Upper lobe of left lung (tissue), 6 donors: ENCODE measurements at regions not wholly inside any gene's neighbourhood (a gene's known extent, or its start where the extent isn't known, plus 50 kb on each side); places are given as distances from the start of the nearest gene placed in this dataset.

Source experiments
- ATAC-seq, 2 donors: fragments of 200-7000 bp; cut with Tn5 transposase; one replicate each; pipeline ENCODE4 v1.9.1; 2022; ENCODE audit warnings: mild to moderate bottlenecking in 2 of 2, moderate library complexity in 2 of 2; ENCODE audit not compliant: low FRiP score in 2 of 2
- DNase-seq, 2 donors: peaks; one replicate each; pipeline ENCODE4 v3.0.0-alpha.2; 2019 to 2020
- H3K27ac ChIP-seq, 4 donors: fragments of 200-600 bp; sonication (generic); one replicate each; pipeline ENCODE4 v1.5.1; 2016 to 2019
- H3K27me3 ChIP-seq, 4 donors: fragments of 200-600 bp; sonication (generic); one replicate each; pipeline ENCODE4 v1.5.1; 2017 to 2019
- H3K36me3 ChIP-seq, 4 donors: fragments of 200-600 bp; sonication (generic); one replicate each; pipeline ENCODE4 v1.5.1; 2016 to 2019
- H3K4me1 ChIP-seq, 4 donors: fragments of 200-600 bp; sonication (generic); one replicate each; pipeline ENCODE4 v1.5.1; 2018 to 2019
- H3K4me3 ChIP-seq, 4 donors: fragments of 200-600 bp; sonication (generic); one replicate each; pipeline ENCODE4 v1.5.1; 2017 to 2019; ENCODE audit warnings: mild to moderate bottlenecking in 2 of 4, moderate library complexity in 1 of 4
- H3K9me3 ChIP-seq, 4 donors: fragments of 200-600 bp; sonication (generic); one replicate each; pipeline ENCODE4 v1.5.1; 2018 to 2019
- EP300 ChIP-seq, 4 donors: sonication (generic); formaldehyde crosslinking; IDR thresholded peaks; one replicate each; pipeline ENCODE4 v1.5.1; 2017; ENCODE audit warnings: antibody characterized with exemption in 4 of 4, control low read depth in 2 of 4
- POLR2A ChIP-seq, 4 donors: fragments of 450-650 bp; IDR thresholded peaks; one replicate each; pipeline ENCODE4 v1.5.1; 2016 to 2017; ENCODE audit warnings: antibody characterized with exemption in 4 of 4, mild to moderate bottlenecking in 2 of 4
- POLR2AphosphoS5 ChIP-seq, 2 donors: sonication (generic); formaldehyde crosslinking; IDR thresholded peaks; one replicate each; pipeline ENCODE4 v1.5.1; 2017; ENCODE audit warnings: antibody characterized with exemption in 2 of 2
- WGBS, 2 donors: methylation state at CpG; one replicate each; pipeline ENCODE4 v1.1.5; 2017 to 2018; 5-methylcytosine and 5-hydroxymethylcytosine counted together
- TF ChIP-seq, protein P1 (sequence below), 6 experiments: fragments of 450-650 bp in 4 of 6; fragments of 200-600 bp in 2 of 6; sonication (generic) in 2 of 6; IDR thresholded peaks; one replicate each; pipeline ENCODE4 v1.5.1; 2016 to 2019; ENCODE audit warnings: antibody characterized with exemption in 6 of 6
- donor health status: DM: no; HTN: no; CAD: no; lungs with moderate emphysema.
- donor health status: DM: no; HTN: yes; CAD: no; lungs with severe emphysema.

DNA sequence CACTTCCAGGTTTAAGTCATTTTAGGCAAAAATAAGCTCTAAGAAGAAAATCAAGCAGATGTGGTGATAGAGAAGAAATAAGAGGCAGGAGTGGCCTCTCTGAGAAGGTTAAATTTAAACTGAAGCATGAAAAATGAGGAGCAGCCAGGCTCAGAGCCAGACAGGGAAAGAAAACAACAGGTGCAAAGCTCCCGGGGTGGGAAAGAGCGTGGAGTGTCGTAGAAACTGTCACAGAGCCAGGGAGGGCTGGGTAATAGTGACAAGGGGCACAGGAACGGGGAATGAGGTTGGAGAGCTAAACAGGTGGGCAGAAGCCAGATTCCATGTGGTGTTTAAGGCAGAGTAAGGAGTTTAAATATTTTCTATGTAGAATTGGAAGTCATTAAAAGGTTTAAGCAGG lies 132.1 kb upstream of the BLID start:
- DNase-seq (no peak), ATAC-seq (no peak)
- no peak for TF ChIP-seq EP300 (IDR thresholded peaks at IDR 0.05)
- no peak for TF ChIP-seq POLR2AphosphoS5 (IDR thresholded peaks at IDR 0.05)
- TF ChIP-seq, protein P1, sequence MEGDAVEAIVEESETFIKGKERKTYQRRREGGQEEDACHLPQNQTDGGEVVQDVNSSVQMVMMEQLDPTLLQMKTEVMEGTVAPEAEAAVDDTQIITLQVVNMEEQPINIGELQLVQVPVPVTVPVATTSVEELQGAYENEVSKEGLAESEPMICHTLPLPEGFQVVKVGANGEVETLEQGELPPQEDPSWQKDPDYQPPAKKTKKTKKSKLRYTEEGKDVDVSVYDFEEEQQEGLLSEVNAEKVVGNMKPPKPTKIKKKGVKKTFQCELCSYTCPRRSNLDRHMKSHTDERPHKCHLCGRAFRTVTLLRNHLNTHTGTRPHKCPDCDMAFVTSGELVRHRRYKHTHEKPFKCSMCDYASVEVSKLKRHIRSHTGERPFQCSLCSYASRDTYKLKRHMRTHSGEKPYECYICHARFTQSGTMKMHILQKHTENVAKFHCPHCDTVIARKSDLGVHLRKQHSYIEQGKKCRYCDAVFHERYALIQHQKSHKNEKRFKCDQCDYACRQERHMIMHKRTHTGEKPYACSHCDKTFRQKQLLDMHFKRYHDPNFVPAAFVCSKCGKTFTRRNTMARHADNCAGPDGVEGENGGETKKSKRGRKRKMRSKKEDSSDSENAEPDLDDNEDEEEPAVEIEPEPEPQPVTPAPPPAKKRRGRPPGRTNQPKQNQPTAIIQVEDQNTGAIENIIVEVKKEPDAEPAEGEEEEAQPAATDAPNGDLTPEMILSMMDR (IDR thresholded peaks at IDR 0.05): no peak
- no peak for TF ChIP-seq POLR2A (IDR thresholded peaks at IDR 0.05)

DNA sequence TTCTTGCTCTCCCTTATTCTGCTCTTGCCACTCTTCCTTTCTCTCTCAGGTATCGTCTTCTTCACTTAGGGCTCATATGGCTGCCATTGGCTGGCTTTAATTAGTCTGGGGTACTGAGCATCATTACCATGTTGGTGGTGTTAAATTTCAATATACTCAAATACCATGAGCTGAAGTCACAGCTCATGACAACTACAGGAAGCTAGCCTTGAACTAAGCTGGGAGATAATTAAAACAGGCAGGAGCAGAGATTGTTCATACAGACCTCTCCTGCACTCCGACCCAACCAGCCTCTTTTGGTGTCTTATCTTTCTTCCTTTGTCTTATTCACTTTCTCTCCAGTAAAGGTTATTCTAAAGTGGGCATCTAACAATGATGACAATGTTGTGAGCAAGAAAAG lies 130.9 kb upstream of the BLID start:
- 79 to 85% methylated on average over 2 of the region's 2 CpGs for WGBS, 2 donors
- no peaks in the 10 kb centered on the region for H3K9me3 ChIP-seq

More for the DNA sequence above, 132.1 kb upstream of the BLID start:
- no peak overlapping the region for H3K4me3 ChIP-seq
- WGBS, 2 donors: 50 to 51% methylated on average over 4 of the region's 4 CpGs
- H3K36me3 ChIP-seq: no peaks in the 10 kb centered on the region
- no peaks in the 10 kb centered on the region for H3K27me3 ChIP-seq
- no peaks in the 10 kb centered on the region for H3K9me3 ChIP-seq
- no peak overlapping the region for H3K27ac ChIP-seq
- no peaks in the 10 kb centered on the region for H3K4me1 ChIP-seq

DNA sequence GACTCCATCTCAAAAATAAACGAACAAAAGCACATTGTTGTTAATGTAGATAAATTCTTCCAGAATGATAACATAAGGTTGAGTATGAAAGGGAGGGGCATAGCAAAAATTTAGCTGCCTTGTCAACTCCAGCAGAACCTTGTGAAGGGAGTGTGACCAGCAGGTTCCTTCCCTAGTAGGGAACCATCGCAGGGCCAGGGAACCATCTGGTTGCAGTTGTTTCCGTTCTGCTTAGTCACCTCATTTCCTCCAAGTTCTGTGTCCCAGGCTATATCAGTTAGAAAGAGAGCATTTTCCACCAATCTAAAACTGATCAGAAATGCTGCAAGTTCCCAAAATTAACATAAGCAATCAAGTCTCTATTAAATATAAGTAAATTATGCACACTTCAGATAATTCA lies 126.7 kb upstream of the BLID start:
- no peaks in the 10 kb centered on the region for H3K27me3 ChIP-seq
- H3K4me3 ChIP-seq: no peak overlapping the region
- no peak overlapping the region for H3K27ac ChIP-seq
- H3K9me3 ChIP-seq: no peaks in the 10 kb centered on the region
- no peaks in the 10 kb centered on the region for H3K36me3 ChIP-seq
- ATAC-seq (peak in 1 of 2 donors; percentile 49), DNase-seq (no peak)
- TF ChIP-seq, protein P1 (IDR thresholded peaks at IDR 0.05): no peak
- no peak for TF ChIP-seq POLR2A (IDR thresholded peaks at IDR 0.05)
- no peak for TF ChIP-seq EP300 (IDR thresholded peaks at IDR 0.05)
- no peak for TF ChIP-seq POLR2AphosphoS5 (IDR thresholded peaks at IDR 0.05)
- H3K4me1 ChIP-seq: no peaks in the 10 kb centered on the region
- 54 to 77% methylated on average over 3 of the region's 3 CpGs for WGBS, 2 donors

More for the DNA sequence above, 130.9 kb upstream of the BLID start:
- no peaks in the 10 kb centered on the region for H3K36me3 ChIP-seq
- no peak for ATAC-seq
- TF ChIP-seq, protein P1 (IDR thresholded peaks at IDR 0.05): no peak
- no peak for TF ChIP-seq POLR2AphosphoS5 (IDR thresholded peaks at IDR 0.05)
- no peak for TF ChIP-seq EP300 (IDR thresholded peaks at IDR 0.05)
- TF ChIP-seq POLR2A (IDR thresholded peaks at IDR 0.05): no peak
- no peaks in the 10 kb centered on the region for H3K4me1 ChIP-seq
- DNase-seq: no peak
- H3K27ac ChIP-seq: no peak overlapping the region
- no peak overlapping the region for H3K4me3 ChIP-seq
- no peaks in the 10 kb centered on the region for H3K27me3 ChIP-seq

DNA sequence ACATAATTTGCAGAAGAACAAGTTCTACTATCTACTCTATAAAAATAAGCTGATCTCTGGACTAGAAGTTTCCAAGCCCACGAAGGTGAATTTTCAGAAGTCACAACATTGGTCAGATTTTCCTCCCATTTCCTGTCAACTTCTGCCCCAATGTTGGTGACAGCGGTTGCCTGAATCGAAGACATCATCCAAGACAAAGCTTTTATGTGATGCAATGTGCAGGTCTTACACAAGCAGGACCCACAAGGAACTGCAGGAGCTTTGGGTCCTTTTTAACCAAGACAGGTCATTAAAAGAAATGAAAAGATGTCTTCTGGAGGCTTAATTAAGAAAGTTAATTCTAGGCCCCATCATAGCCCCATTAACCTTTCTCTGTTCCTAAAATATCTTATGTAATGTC lies 125.6 kb upstream of the BLID start:
- TF ChIP-seq POLR2AphosphoS5 (IDR thresholded peaks at IDR 0.05): no peak
- no peak for TF ChIP-seq EP300 (IDR thresholded peaks at IDR 0.05)
- DNase-seq (no peak), ATAC-seq (no peak)
- Histone ChIP-seq H3K4me1 (no peaks in the 10 kb centered on the region), H3K4me3 (no peak overlapping the region), H3K36me3 (no peaks in the 10 kb centered on the region), H3K27me3 (no peaks in the 10 kb centered on the region), H3K9me3 (no peaks in the 10 kb centered on the region), H3K27ac (no peak overlapping the region)
- 66 to 86% methylated on average over 3 of the region's 3 CpGs for WGBS, 2 donors

DNA sequence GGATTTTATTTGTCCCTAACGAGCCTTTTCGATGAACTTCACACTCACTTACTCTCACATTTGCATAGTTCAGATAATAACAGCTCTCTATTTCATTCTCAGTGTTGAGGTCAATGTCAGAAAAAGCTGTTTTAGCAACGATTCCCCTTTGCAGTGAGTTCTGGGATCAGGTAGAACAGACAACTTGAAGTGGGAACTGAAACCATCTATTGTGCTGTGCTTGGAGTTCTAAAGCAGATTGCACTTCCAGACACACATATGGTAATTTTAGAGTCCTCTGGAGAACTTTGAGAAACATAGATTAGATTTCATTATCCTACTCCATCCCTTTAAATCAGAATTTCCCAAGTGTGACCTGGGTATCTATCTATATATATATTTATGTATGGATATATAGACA lies 124.6 kb upstream of the BLID start:
- Histone ChIP-seq H3K4me1 (peaks cover 0 to 3% (median under 1%) of the 10 kb centered on the region in 4 donors), H3K27me3 (no peaks in the 10 kb centered on the region), H3K36me3 (no peaks in the 10 kb centered on the region), H3K9me3 (no peaks in the 10 kb centered on the region), H3K27ac (no peak overlapping the region), H3K4me3 (no peak overlapping the region)
- TF ChIP-seq, protein P1 (IDR thresholded peaks at IDR 0.05): no peak
- TF ChIP-seq EP300 (IDR thresholded peaks at IDR 0.05): no peak
- no peak for TF ChIP-seq POLR2A (IDR thresholded peaks at IDR 0.05)
- TF ChIP-seq POLR2AphosphoS5 (IDR thresholded peaks at IDR 0.05): no peak
- no peak for DNase-seq
- no peak for ATAC-seq
- WGBS, 2 donors: 84 to 88% methylated on average over 3 of the region's 3 CpGs
